ENCODE measurements at regions not wholly inside any gene's neighbourhood (a gene's known extent, or its start where the extent isn't known, plus 50 kb on each side); places are given as distances from the start of the nearest gene placed in this dataset.

GRCh38 chr5:23740029-23740428 lies 232.6 kb downstream of the PRDM9 start:
- WGBS (ENCODE audit: missing lambda C conversion rate): 39% methylated on average over 4 of the region's 4 CpGs
- CTCF ChIA-PET: no interaction called here

GRCh38 chr5:23742701-23743100 lies 235.3 kb downstream of the PRDM9 start:
- CTCF ChIA-PET: interaction anchor here (0.6 kb wide), 1 partner anchor 236 kb away, joined by 3 read pairs; no protein-coding TSS in a partner anchor
- POLR2A ChIA-PET: no interaction called here
- no peak for DNase-seq (ENCODE audit: low read depth in 1 of 2, low spot score in 1 of 2)

More at GRCh38 chr5:23740029-23740428, 232.6 kb downstream of the PRDM9 start:
- H3K27ac ChIP-seq: no peak overlapping the region
- FAIRE-seq (no peak), DNase-seq (ENCODE audit: low read depth in 1 of 2, low spot score in 1 of 2) (no peak), ATAC-seq (no peak)
- no peak overlapping the region for H3K4me3 ChIP-seq
- H3K9me3 ChIP-seq: no peaks in the 10 kb centered on the region
- H3K4me2 ChIP-seq: no peak overlapping the region
- POLR2A ChIA-PET: no interaction called here
- H3K4me1 ChIP-seq: no peaks in the 10 kb centered on the region
- TF ChIP-seq RAD21 (conservative IDR thresholded peaks at IDR 0.05 in 1 of 2, IDR thresholded peaks at IDR 0.05 in 1 of 2) (no peak), CHD4 (IDR thresholded peaks at IDR 0.05; ENCODE audit: borderline replicate concordance) (no peak), CTCF (IDR thresholded peaks at IDR 0.05) (no peak), MAZ (IDR thresholded peaks at IDR 0.05; ENCODE audit: borderline replicate concordance, low read depth, low read length) (no peak), POLR2AphosphoS2 (conservative IDR thresholded peaks at IDR 0.05; ENCODE audit: low read length) (no peak), FOSB (CRISPR knock-in tag; IDR thresholded peaks at IDR 0.05) (no peak), USF2 (IDR thresholded peaks at IDR 0.05) (no peak), RARB (CRISPR knock-in tag; IDR thresholded peaks at IDR 0.05) (no peak)

More at GRCh38 chr5:23742701-23743100, 235.3 kb downstream of the PRDM9 start:
- Histone ChIP-seq H3K4me2 (no peak overlapping the region), H3K9me3 (no peaks in the 10 kb centered on the region), H3K4me1 (no peaks in the 10 kb centered on the region), H3K4me3 (no peak overlapping the region), H3K27ac (no peak overlapping the region)
- ATAC-seq (no peak), FAIRE-seq (no peak)
- TF ChIP-seq REST (IDR thresholded peaks at IDR 0.05) (no peak), CTCF (IDR thresholded peaks at IDR 0.05) (peak; percentile 9; the same call in 1 of the 3 replicates), RAD21 (conservative IDR thresholded peaks at IDR 0.05 in 1 of 2, IDR thresholded peaks at IDR 0.05 in 1 of 2) (peak; percentile 13 to 17; a peak in 1 of 5 replicates), HMGXB4 (CRISPR knock-in tag; IDR thresholded peaks at IDR 0.05; ENCODE audit: borderline replicate concordance) (no peak)
